CD4-positive, alpha-beta T cell treated with Interleukin-17A for 1 hour (primary cell): ENCODE measurements at regions not wholly inside any gene's neighbourhood (a gene's known extent, or its start where the extent isn't known, plus 50 kb on each side); places are given as distances from the start of the nearest gene placed in this dataset.
"Not testable (repeated sequence)": the region's sequence is repeated elsewhere in the genome, so short reads cannot be mapped to it uniquely, and the experiment has no call there.

Experiments used
- DNase-seq: peaks from one replicate; pipeline ENCODE4 v3.0.0-alpha.2; 2020

- no peak for DNase-seq
Observed at GRCh38 chr13:111629016-111629415, 308.6 kb downstream of the TEX29 start.

- no peak for DNase-seq
Observed at GRCh38 chr13:111629457-111629856, 309.0 kb downstream of the TEX29 start.

GRCh38 chr13:111629926-111630325 is 309.5 kb downstream of the TEX29 start:
- no peak for DNase-seq

- DNase-seq = no peak
Observed at GRCh38 chr13:111630406-111630805, 310.0 kb downstream of the TEX29 start.

GRCh38 chr13:111631271-111631670 is 310.8 kb downstream of the TEX29 start:
- not testable (repeated sequence) for DNase-seq

- no peak for DNase-seq
Observed at GRCh38 chr13:111632906-111633305, 312.5 kb downstream of the TEX29 start.

GRCh38 chr13:111633401-111633800 is 313.0 kb downstream of the TEX29 start:
- DNase-seq = no peak

GRCh38 chr13:111634410-111634809 is 314.0 kb downstream of the TEX29 start:
- DNase-seq = no peak

- no peak for DNase-seq
Observed at GRCh38 chr13:111636271-111636670, 315.8 kb downstream of the TEX29 start.

- DNase-seq = no peak
Observed at GRCh38 chr13:111636804-111637203, 316.4 kb downstream of the TEX29 start.

GRCh38 chr13:111637365-111637764 is 316.9 kb downstream of the TEX29 start:
- DNase-seq = no peak

- DNase-seq = no peak
Observed at GRCh38 chr13:111638233-111638632, 317.8 kb downstream of the TEX29 start.

GRCh38 chr13:111639196-111639705 is 318.8 kb downstream of the TEX29 start:
- no peak for DNase-seq

- no peak for DNase-seq
Observed at GRCh38 chr13:111640006-111640405, 319.6 kb downstream of the TEX29 start.

- no peak for DNase-seq
Observed at GRCh38 chr13:111640476-111640875, 320.0 kb downstream of the TEX29 start.

- no peak for DNase-seq
Observed at GRCh38 chr13:111642156-111642767, 321.8 kb downstream of the TEX29 start.

GRCh38 chr13:111644750-111645149 is 324.3 kb downstream of the TEX29 start:
- DNase-seq = no peak

- no peak for DNase-seq
Observed at GRCh38 chr13:111645198-111645597, 324.8 kb downstream of the TEX29 start.

GRCh38 chr13:111645598-111646455 is 325.4 kb downstream of the TEX29 start:
- no peak for DNase-seq

- no peak for DNase-seq
Observed at GRCh38 chr13:111646456-111646855, 326.0 kb downstream of the TEX29 start.

GRCh38 chr13:111648885-111649284 is 328.4 kb downstream of the TEX29 start:
- DNase-seq = no peak

GRCh38 chr13:111650626-111651025 is 330.2 kb downstream of the TEX29 start:
- DNase-seq = no peak

GRCh38 chr13:111652676-111653075 is 332.2 kb downstream of the TEX29 start:
- DNase-seq = no peak

- no peak for DNase-seq
Observed at GRCh38 chr13:111654531-111654930, 334.1 kb downstream of the TEX29 start.
